OCI-LY1 (cell line): ENCODE measurements at regions not wholly inside any gene's neighbourhood (a gene's known extent, or its start where the extent isn't known, plus 50 kb on each side); places are given as distances from the start of the nearest gene placed in this dataset.

Experiments
- H2AFZ ChIP-seq: fragments of 200-600 bp; sonication (generic), shearing (Covaris generic); 2 replicates; pipeline ENCODE4 v1.6.0; 2014; ENCODE audit warnings: antibody characterized with exemption, mild to moderate bottlenecking, low read length
- H3F3A ChIP-seq: fragments of 200-600 bp; sonication (generic), shearing (Covaris generic); 2 replicates; pipeline ENCODE4 v1.6.0; 2014; ENCODE audit warnings: mild to moderate bottlenecking, antibody characterized with exemption, low read length, moderate library complexity; ENCODE audit not compliant: insufficient read depth
- H3K27ac ChIP-seq: fragments of 200-600 bp; sonication (generic); 2 replicates; pipeline ENCODE4 v1.5.1; 2014; ENCODE audit warnings: low read length, mixed run types, mild to moderate bottlenecking, low read depth; ENCODE audit not compliant: poor library complexity, severe bottlenecking
- H3K27me3 ChIP-seq: fragments of 200-600 bp; sonication (generic); 2 replicates; pipeline ENCODE4 v1.6.0; 2014; ENCODE audit warnings: antibody characterized with exemption, mild to moderate bottlenecking, low read length, moderate library complexity; ENCODE audit not compliant: insufficient read depth
- H3K36me3 ChIP-seq: fragments of 200-600 bp; sonication (generic); 2 replicates; pipeline ENCODE4 v1.6.1; 2014; ENCODE audit warnings: mild to moderate bottlenecking, antibody characterized with exemption, low read length, moderate library complexity, mixed read lengths; ENCODE audit not compliant: insufficient read depth
- H3K4me1 ChIP-seq: fragments of 200-600 bp; sonication (generic); 2 replicates; pipeline ENCODE4 v1.5.1; 2014; ENCODE audit warnings: mild to moderate bottlenecking, low read length, moderate library complexity; ENCODE audit not compliant: insufficient read depth, severe bottlenecking
- H3K4me2 ChIP-seq: fragments of 200-600 bp; sonication (generic), shearing (Covaris generic); 2 replicates; pipeline ENCODE4 v1.6.1; 2014; ENCODE audit warnings: low read length
- H3K4me3 ChIP-seq: fragments of 200-600 bp; sonication (generic); 2 replicates; pipeline ENCODE4 v1.5.1; 2014; ENCODE audit warnings: low read length, low read depth, mild to moderate bottlenecking, mixed read lengths; ENCODE audit not compliant: poor library complexity, severe bottlenecking
- H3K79me2 ChIP-seq: fragments of 200-600 bp; shearing (Covaris generic); 2 replicates; pipeline ENCODE4 v1.6.1; 2016; ENCODE audit warnings: mixed run types, low read length, mixed read lengths; ENCODE audit not compliant: insufficient read depth
- H3K9ac ChIP-seq: fragments of 200-600 bp; sonication (generic), shearing (Covaris generic); 2 replicates; pipeline ENCODE4 v1.6.1; 2014; ENCODE audit warnings: mild to moderate bottlenecking, low read length, mixed read lengths
- H3K9me2 ChIP-seq: fragments of 200-600 bp; sonication (generic), shearing (Covaris generic); 2 replicates; pipeline ENCODE4 v1.6.1; 2014; ENCODE audit warnings: low read depth, mild to moderate bottlenecking, low read length, mixed read lengths
- H3K9me3 ChIP-seq: fragments of 200-600 bp; shearing (Covaris generic); 2 replicates; pipeline ENCODE4 v1.6.1; 2014; ENCODE audit warnings: low read length, mixed read lengths
- H4K20me1 ChIP-seq: fragments of 200-600 bp; sonication (generic), shearing (Covaris generic); 2 replicates; pipeline ENCODE4 v1.6.0; 2016; ENCODE audit warnings: mild to moderate bottlenecking, low read length; ENCODE audit not compliant: insufficient read depth
- CTCF ChIP-seq: fragments of 200-600 bp; sonication (generic), shearing (Covaris generic); IDR thresholded peaks from 2 replicates; pipeline ENCODE4 v1.5.1; 2017; ENCODE audit warnings: mild to moderate bottlenecking, antibody characterized with exemption, low read length, moderate library complexity, mixed read lengths
- EZH2 ChIP-seq: fragments of 200-600 bp; sonication (generic), shearing (Covaris generic); IDR thresholded peaks from 2 replicates; pipeline ENCODE4 v1.8.0; 2017; ENCODE audit warnings: borderline replicate concordance, mixed run types, mild to moderate bottlenecking, antibody characterized with exemption, low read length, moderate library complexity, mixed read lengths

- Histone ChIP-seq H3K27me3 (no peaks in the 10 kb centered on the region), H3K9me3 (no peaks in the 10 kb centered on the region), H3K36me3 (no peaks in the 10 kb centered on the region), H3K27ac (no peak overlapping the region), H3K79me2 (no peaks in the 10 kb centered on the region), H3K4me3 (no peak overlapping the region), H3F3A (no peaks in the 10 kb centered on the region), H2AFZ (no peak overlapping the region), H3K4me1 (no peaks in the 10 kb centered on the region), H3K9me2 (no peaks in the 10 kb centered on the region), H3K4me2 (no peak overlapping the region), H4K20me1 (no peaks in the 10 kb centered on the region), H3K9ac (no peak overlapping the region)
- TF ChIP-seq CTCF (no peak), EZH2 (no peak)
These were observed 232.8 kb upstream of the SALL1 start for GRCh38 chr16:51383909-51384308.

GRCh38 chr16:51382940-51383339, 231.9 kb upstream of the SALL1 start:
- H3K27ac ChIP-seq, result no peak overlapping the region
- H4K20me1 ChIP-seq, result no peaks in the 10 kb centered on the region
- H3K9me2 ChIP-seq, result no peaks in the 10 kb centered on the region
- H3K27me3 ChIP-seq, result no peaks in the 10 kb centered on the region
- no peak overlapping the region for H2AFZ ChIP-seq
- TF ChIP-seq CTCF, result no peak
- TF ChIP-seq EZH2, result no peak
- no peaks in the 10 kb centered on the region for H3K4me1 ChIP-seq
- no peak overlapping the region for H3K4me2 ChIP-seq
- no peak overlapping the region for H3K4me3 ChIP-seq
- no peaks in the 10 kb centered on the region for H3K9me3 ChIP-seq
- H3K79me2 ChIP-seq, result no peaks in the 10 kb centered on the region
- no peak overlapping the region for H3K9ac ChIP-seq
- no peaks in the 10 kb centered on the region for H3K36me3 ChIP-seq
- H3F3A ChIP-seq, result no peaks in the 10 kb centered on the region

GRCh38 chr16:51382211-51382610, 231.1 kb upstream of the SALL1 start:
- H3K9me3 ChIP-seq, result no peaks in the 10 kb centered on the region
- H3K9me2 ChIP-seq, result no peaks in the 10 kb centered on the region
- H3K4me3 ChIP-seq, result no peak overlapping the region
- TF ChIP-seq CTCF (no peak), EZH2 (no peak)
- no peaks in the 10 kb centered on the region for H4K20me1 ChIP-seq
- no peaks in the 10 kb centered on the region for H3F3A ChIP-seq
- H3K27me3 ChIP-seq, result no peaks in the 10 kb centered on the region
- H3K9ac ChIP-seq, result no peak overlapping the region
- no peak overlapping the region for H3K27ac ChIP-seq
- H3K36me3 ChIP-seq, result no peaks in the 10 kb centered on the region
- no peaks in the 10 kb centered on the region for H3K79me2 ChIP-seq
- no peaks in the 10 kb centered on the region for H3K4me1 ChIP-seq
- no peak overlapping the region for H2AFZ ChIP-seq
- H3K4me2 ChIP-seq, result no peak overlapping the region
